Activated CD8-positive, alpha-beta memory T cell treated with anti-CD3 and anti-CD28 coated beads for 36 hours (primary cell): ENCODE measurements at regions not wholly inside any gene's neighbourhood (a gene's known extent, or its start where the extent isn't known, plus 50 kb on each side); places are given as distances from the start of the nearest gene placed in this dataset.

Source experiments
- CTCF ChIA-PET: fragments of 350-600 bp; sonication (Branson Sonifier 250); formaldehyde crosslinking; loops from one replicate; lab custom pipeline; 2021; ENCODE audit warnings: antibody characterized with exemption; lab: Charles Lee
- POLR2A ChIA-PET: fragments of 350-600 bp; sonication (Branson Sonifier 250); formaldehyde crosslinking; loops from one replicate; lab custom pipeline; 2021; ENCODE audit warnings: antibody characterized with exemption; lab: Charles Lee

- ChIA-PET POLR2A (no interaction called here), CTCF (no interaction called here)
These were observed 52.7 kb upstream of the ZCCHC13 start for GRCh38 chrX:74251006-74251930.

- ChIA-PET POLR2A (no interaction called here), CTCF (no interaction called here)
These were observed 53.4 kb upstream of the ZCCHC13 start for GRCh38 chrX:74250574-74250973.

GRCh38 chrX:74249963-74250362 is 54.0 kb upstream of the ZCCHC13 start:
- POLR2A ChIA-PET = no interaction called here
- CTCF ChIA-PET = no interaction called here

GRCh38 chrX:74248889-74249288 is 55.1 kb upstream of the ZCCHC13 start:
- CTCF ChIA-PET = no interaction called here
- POLR2A ChIA-PET = no interaction called here

GRCh38 chrX:74246524-74246923 is 57.5 kb upstream of the ZCCHC13 start:
- ChIA-PET CTCF (no interaction called here), POLR2A (no interaction called here)

GRCh38 chrX:74242484-74243138 is 61.4 kb upstream of the ZCCHC13 start:
- CTCF ChIA-PET = interaction anchor here (0.6 kb wide), 1 partner anchor 18 kb away, joined by 4 read pairs; no protein-coding TSS in a partner anchor

GRCh38 chrX:74242050-74242449 is 61.9 kb upstream of the ZCCHC13 start:
- POLR2A ChIA-PET = no interaction called here
- CTCF ChIA-PET = no interaction called here

More at GRCh38 chrX:74242484-74243138, 61.4 kb upstream of the ZCCHC13 start:
- POLR2A ChIA-PET = no interaction called here

- ChIA-PET CTCF (no interaction called here), POLR2A (no interaction called here)
These were observed 65.2 kb upstream of the ZCCHC13 start for GRCh38 chrX:74238771-74239170.

GRCh38 chrX:74234818-74235217 is 69.2 kb upstream of the ZCCHC13 start:
- ChIA-PET POLR2A (no interaction called here), CTCF (no interaction called here)

GRCh38 chrX:74232859-74233258 is 71.1 kb upstream of the ZCCHC13 start:
- POLR2A ChIA-PET = no interaction called here
- CTCF ChIA-PET = no interaction called here

GRCh38 chrX:74231625-74232024 is 72.4 kb upstream of the ZCCHC13 start:
- CTCF ChIA-PET = no interaction called here

GRCh38 chrX:74230094-74230493 is 73.9 kb upstream of the ZCCHC13 start:
- ChIA-PET CTCF (no interaction called here), POLR2A (no interaction called here)

More at GRCh38 chrX:74231625-74232024, 72.4 kb upstream of the ZCCHC13 start:
- POLR2A ChIA-PET = no interaction called here

- ChIA-PET POLR2A (no interaction called here), CTCF (interaction anchor here (0.6 to 0.7 kb wide), 2 partner anchors 18 to 119 kb away, joined by 3 to 4 read pairs; no protein-coding TSS in a partner anchor)
These were observed 78.9 kb upstream of the ZCCHC13 start for GRCh38 chrX:74225111-74225510.

- ChIA-PET CTCF (no interaction called here), POLR2A (no interaction called here)
These were observed 83.7 kb upstream of the ZCCHC13 start for GRCh38 chrX:74220277-74220676.

- CTCF ChIA-PET = no interaction called here
- POLR2A ChIA-PET = no interaction called here
These were observed 85.1 kb upstream of the ZCCHC13 start for GRCh38 chrX:74218895-74219294.

GRCh38 chrX:74216421-74216820 is 87.6 kb upstream of the ZCCHC13 start:
- ChIA-PET CTCF (no interaction called here), POLR2A (interaction anchor here (0.5 kb wide), 1 partner anchor 76 kb away, joined by 4 read pairs; no protein-coding TSS in a partner anchor)

GRCh38 chrX:74211911-74212310 is 92.1 kb upstream of the ZCCHC13 start:
- CTCF ChIA-PET = no interaction called here
- POLR2A ChIA-PET = no interaction called here

GRCh38 chrX:74207539-74207938 is 96.4 kb upstream of the ZCCHC13 start:
- ChIA-PET POLR2A (no interaction called here), CTCF (no interaction called here)

- POLR2A ChIA-PET = no interaction called here
These were observed 108.4 kb upstream of the ZCCHC13 start for GRCh38 chrX:74195605-74196004.

GRCh38 chrX:74195120-74195519 is 108.9 kb upstream of the ZCCHC13 start:
- ChIA-PET POLR2A (no interaction called here), CTCF (no interaction called here)

More at GRCh38 chrX:74195605-74196004, 108.4 kb upstream of the ZCCHC13 start:
- CTCF ChIA-PET = no interaction called here

- POLR2A ChIA-PET = no interaction called here
- CTCF ChIA-PET = no interaction called here
These were observed 116.8 kb upstream of the ZCCHC13 start for GRCh38 chrX:74187211-74187610.
